H9 (cell line): ENCODE measurements at regions not wholly inside any gene's neighbourhood (a gene's known extent, or its start where the extent isn't known, plus 50 kb on each side); places are given as distances from the start of the nearest gene placed in this dataset.

Experiments
- DNase-seq: peaks from one replicate; pipeline ENCODE4 v3.0.0-alpha.2; 2017
- H2AFZ ChIP-seq: one replicate; pipeline ENCODE4 v1.6.1; 2013; ENCODE audit warnings: mild to moderate bottlenecking, low read length, control low read depth, moderate library complexity
- H2AK5ac ChIP-seq: 2 replicates; pipeline ENCODE4 v1.6.1; 2013; ENCODE audit warnings: low read length, control low read depth, mixed read lengths; ENCODE audit not compliant: insufficient read length
- H2BK120ac ChIP-seq: one replicate; pipeline ENCODE4 v1.6.1; 2013; ENCODE audit warnings: low read depth, mild to moderate bottlenecking, low read length, control low read depth, inconsistent platforms; ENCODE audit not compliant: poor library complexity, severe bottlenecking
- H2BK12ac ChIP-seq: 2 replicates; pipeline ENCODE4 v1.6.1; 2013; ENCODE audit warnings: low read length, control low read depth, mixed read lengths, low read depth; ENCODE audit not compliant: insufficient read length
- H2BK15ac ChIP-seq: 2 replicates; pipeline ENCODE4 v1.6.1; 2013; ENCODE audit warnings: low read depth, low read length, control low read depth
- H2BK20ac ChIP-seq: one replicate; pipeline ENCODE4 v1.6.1; 2013; ENCODE audit warnings: low read depth, mild to moderate bottlenecking, low read length, control low read depth, inconsistent platforms; ENCODE audit not compliant: poor library complexity, severe bottlenecking
- H2BK5ac ChIP-seq: 2 replicates; pipeline ENCODE4 v1.6.1; 2013; ENCODE audit warnings: low read length, control low read depth, mixed read lengths; ENCODE audit not compliant: insufficient read length
- H3K14ac ChIP-seq: 2 replicates; pipeline ENCODE4 v1.6.1; 2013; ENCODE audit warnings: low read length, control low read depth; ENCODE audit not compliant: insufficient read depth
- H3K18ac ChIP-seq: 2 replicates; pipeline ENCODE4 v1.6.1; 2013; ENCODE audit warnings: low read depth, mild to moderate bottlenecking, mixed read lengths, low read length, control low read depth; ENCODE audit not compliant: insufficient read length
- H3K23ac ChIP-seq: 2 replicates; pipeline ENCODE4 v1.6.1; 2013; ENCODE audit warnings: low read length, control low read depth, mixed read lengths, low read depth; ENCODE audit not compliant: insufficient read length
- H3K23me2 ChIP-seq: 2 replicates; pipeline ENCODE4 v1.6.1; 2013; ENCODE audit warnings: low read depth, mild to moderate bottlenecking, mixed read lengths, low read length, control low read depth; ENCODE audit not compliant: insufficient read length, poor library complexity, severe bottlenecking
- H3K27ac ChIP-seq: 2 replicates; pipeline ENCODE4 v1.5.1; 2013; ENCODE audit warnings: low read length, control low read depth, mixed read lengths, low read depth; ENCODE audit not compliant: insufficient read length
- H3K27me3 ChIP-seq: 2 replicates; pipeline ENCODE4 v1.6.1; 2013; ENCODE audit warnings: low read length, control low read depth, inconsistent platforms; ENCODE audit not compliant: insufficient read depth
- H3K4ac ChIP-seq: 2 replicates; pipeline ENCODE4 v1.6.1; 2013; ENCODE audit warnings: low read depth, mild to moderate bottlenecking, control low read depth, inconsistent platforms, low read length, moderate library complexity
- H3K4me1 ChIP-seq: 2 replicates; pipeline ENCODE4 v1.6.1; 2013; ENCODE audit warnings: low read length, control low read depth, inconsistent platforms; ENCODE audit not compliant: insufficient read depth
- H3K4me2 ChIP-seq: 2 replicates; pipeline ENCODE4 v1.6.1; 2013; ENCODE audit warnings: low read length, control low read depth, mixed read lengths; ENCODE audit not compliant: insufficient read length, insufficient read depth
- H3K56ac ChIP-seq: 2 replicates; pipeline ENCODE4 v1.6.1; 2013; ENCODE audit warnings: low read depth, mild to moderate bottlenecking, mixed read lengths, low read length, control low read depth; ENCODE audit not compliant: insufficient read length
- H3K79me1 ChIP-seq: 2 replicates; pipeline ENCODE4 v1.6.1; 2013; ENCODE audit warnings: low read depth, mild to moderate bottlenecking, moderate library complexity, low read length, control low read depth, inconsistent platforms; ENCODE audit not compliant: insufficient read depth, poor library complexity, severe bottlenecking
- H3K79me2 ChIP-seq: 2 replicates; pipeline ENCODE4 v1.6.1; 2013; ENCODE audit warnings: low read length, control low read depth, inconsistent platforms; ENCODE audit not compliant: insufficient read depth
- H3K9ac ChIP-seq: 2 replicates; pipeline ENCODE4 v1.6.1; 2013; ENCODE audit warnings: low read length, control low read depth, mixed read lengths; ENCODE audit not compliant: insufficient read length; ENCODE audit errors: extremely low read depth
- H3K9me3 ChIP-seq: one replicate; pipeline ENCODE4 v1.6.1; 2013; ENCODE audit warnings: low read depth, low read length, inconsistent platforms; ENCODE audit not compliant: control insufficient read depth
- H3T11ph ChIP-seq: one replicate; pipeline ENCODE4 v1.6.1; 2013; ENCODE audit warnings: mild to moderate bottlenecking, low read length, control low read depth, inconsistent platforms
- H4K20me1 ChIP-seq: one replicate; pipeline ENCODE4 v1.6.1; 2013; ENCODE audit not compliant: control insufficient read depth, insufficient read length, insufficient read depth
- H4K5ac ChIP-seq: 2 replicates; pipeline ENCODE4 v1.6.1; 2013; ENCODE audit warnings: low read depth, mild to moderate bottlenecking, mixed read lengths, low read length, control low read depth; ENCODE audit not compliant: insufficient read length
- H4K8ac ChIP-seq: replicated peaks from 2 replicates; pipeline ENCODE4 v1.6.1; 2013; ENCODE audit warnings: low read length, control low read depth, mixed read lengths, low read depth; ENCODE audit not compliant: insufficient read length
- H4K91ac ChIP-seq: 2 replicates; pipeline ENCODE4 v1.6.1; 2013; ENCODE audit warnings: low read depth, mild to moderate bottlenecking, moderate library complexity, mixed read lengths, low read length, control low read depth; ENCODE audit not compliant: insufficient read length
- H3K27ac Mint-ChIP-seq, 3 experiments: 2 replicates in 2 of 3; 3 replicates in 1 of 3; pipeline ENCODE4 v1.8.0; 2020 to 2021; ENCODE audit warnings: mixed read lengths in 3 of 3, mild to moderate bottlenecking in 1 of 3, moderate library complexity in 1 of 3
- H3K27me3 Mint-ChIP-seq: 2 replicates; pipeline ENCODE4 v1.8.0; 2021; ENCODE audit warnings: low read depth, mild to moderate bottlenecking, moderate library complexity, mixed read lengths
- H3K36me3 Mint-ChIP-seq, 3 experiments: 2 replicates in 2 of 3; 3 replicates in 1 of 3; pipeline ENCODE4 v1.8.0; 2020 to 2021; ENCODE audit warnings: low read depth in 3 of 3, mixed read lengths in 3 of 3; ENCODE audit not compliant: insufficient read depth in 1 of 3
- H3K4me1 Mint-ChIP-seq, 2 experiments: 2 replicates each; pipeline ENCODE4 v1.8.0; 2020; ENCODE audit warnings: mixed read lengths in 2 of 2
- H3K4me3 Mint-ChIP-seq, 2 experiments: 2 replicates in 1 of 2; 3 replicates in 1 of 2; pipeline ENCODE4 v1.8.0; 2020 to 2021; ENCODE audit warnings: mild to moderate bottlenecking in 2 of 2, mixed read lengths in 2 of 2, moderate library complexity in 1 of 2
- H3K9me3 Mint-ChIP-seq, 2 experiments: 2 replicates in 1 of 2; 3 replicates in 1 of 2; pipeline ENCODE4 v1.8.0; 2020; ENCODE audit warnings: mild to moderate bottlenecking in 2 of 2, mixed read lengths in 2 of 2, moderate library complexity in 1 of 2
- CTCF ChIP-seq: fragments of 200-600 bp; sonication (generic); conservative IDR thresholded peaks from 3 replicates; pipeline ENCODE4 v1.8.0; 2021; ENCODE audit warnings: antibody characterized with exemption, mild to moderate bottlenecking
- WGBS: extraction: QIAGEN DNeasy Blood & Tissue Kit; methylation state at CpG from one replicate; pipeline ENCODE4 v1.1.7; 2013; ENCODE audit warnings: missing lambda C conversion rate, low lambda C conversion rate, mixed read lengths; ENCODE audit not compliant: insufficient read length; ENCODE audit errors: extremely low coverage; 5-methylcytosine and 5-hydroxymethylcytosine counted together

- Histone ChIP-seq H3K27ac (no peak overlapping the region), H3K18ac (no peak overlapping the region), H3K56ac (no peak overlapping the region), H2BK20ac (no peak overlapping the region), H2BK5ac (no peak overlapping the region), H3K9ac (no peak overlapping the region), H4K91ac (no peak overlapping the region), H3K23me2 (no peaks in the 10 kb centered on the region), H3K9me3 (no peaks in the 10 kb centered on the region), H3K79me2 (no peaks in the 10 kb centered on the region), H2BK15ac (no peak overlapping the region), H3K27me3 (no peaks in the 10 kb centered on the region), H4K5ac (no peak overlapping the region), H4K20me1 (no peaks in the 10 kb centered on the region), H3K4me2 (no peak overlapping the region), H3K79me1 (no peaks in the 10 kb centered on the region), H2AFZ (no peak overlapping the region), H2BK12ac (no peak overlapping the region), H3T11ph (no peak overlapping the region), H3K14ac (no peak overlapping the region), H2AK5ac (no peak overlapping the region), H3K4me1 (no peaks in the 10 kb centered on the region), H4K8ac (no peak overlapping the region), H2BK120ac (no peak overlapping the region), H3K23ac (no peak overlapping the region), H3K4ac (no peak overlapping the region)
- Mint-ChIP-seq H3K27ac (peak overlapping the region in 2 of 3 experiments; percentile 14 to 30; a peak in 2 of 7 replicates), H3K9me3 (no peaks in the 10 kb centered on the region), H3K4me3 (no peak overlapping the region), H3K36me3 (no peaks in the 10 kb centered on the region), H3K27me3 (no peaks in the 10 kb centered on the region), H3K4me1 (peaks cover 8 to 16% of the 10 kb centered on the region in 2 experiments)
- peak; percentile 11 for DNase-seq
- no peak for TF ChIP-seq CTCF
- no CpG with 5 or more reads among the region's 6 CpGs for whole genome bisulfite sequencing
Measured at GRCh38 chr1:109822749-109823542, 59.2 kb upstream of the EPS8L3 start.
